Upper lobe of right lung (tissue), 1 donor: ENCODE measurements at regions not wholly inside any gene's neighbourhood (a gene's known extent, or its start where the extent isn't known, plus 50 kb on each side); places are given as distances from the start of the nearest gene placed in this dataset.

Experiments used
- ATAC-seq: fragments of 200-7000 bp; cut with Tn5 transposase; one replicate; pipeline ENCODE4 v1.9.1; 2020; ENCODE audit warnings: mild to moderate bottlenecking, moderate library complexity
- DNase-seq: peaks from one replicate; pipeline ENCODE4 v3.0.0-alpha.2; 2020
- H3K27ac ChIP-seq: fragments of 200-600 bp; one replicate; pipeline ENCODE4 v1.8.0; 2022
- H3K27me3 ChIP-seq: fragments of 200-600 bp; one replicate; pipeline ENCODE4 v1.8.0; 2022; ENCODE audit warnings: mild to moderate bottlenecking
- H3K36me3 ChIP-seq: fragments of 200-600 bp; one replicate; pipeline ENCODE4 v1.8.0; 2022
- H3K4me1 ChIP-seq: fragments of 200-600 bp; one replicate; pipeline ENCODE4 v1.8.0; 2022
- H3K4me3 ChIP-seq: fragments of 200-600 bp; one replicate; pipeline ENCODE4 v1.8.0; 2022; ENCODE audit warnings: mild to moderate bottlenecking
- H3K9me3 ChIP-seq: fragments of 200-600 bp; one replicate; pipeline ENCODE4 v1.8.0; 2022
- intact Hi-C: fragments of 100-400 bp; cut with DNase I; formaldehyde crosslinking; loops from one replicate; pipeline ENCODE4 v1.11.0; 2022
- TF ChIP-seq, protein P1 (sequence below): fragments of 200-600 bp; IDR thresholded peaks from one replicate; pipeline ENCODE4 v1.8.0; 2022; ENCODE audit warnings: antibody characterized with exemption
- donor health status: DM: no; HTN: yes; CAD: no; lungs with severe emphysema.

DNA sequence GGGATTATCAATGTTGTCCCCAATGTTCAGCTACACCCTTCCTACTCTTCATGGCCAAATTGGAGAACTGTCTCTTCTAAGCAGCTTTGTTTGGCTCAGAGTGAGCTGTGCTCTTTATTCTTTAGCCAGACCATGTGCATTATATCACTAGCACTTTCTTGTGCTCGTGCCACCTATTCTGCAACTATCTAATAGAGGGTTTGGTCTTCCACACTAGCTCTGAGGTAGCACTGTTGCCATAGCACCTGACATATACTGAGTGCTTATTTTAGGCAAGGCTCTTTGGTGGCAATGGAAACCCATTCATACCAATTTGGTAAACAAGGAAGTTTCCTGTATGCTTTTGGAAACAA, 394.3 kb upstream of the C2CD4B start:
- Histone ChIP-seq H3K27ac (no peak overlapping the region), H3K4me1 (peaks cover 9% of the 10 kb centered on the region), H3K36me3 (no peaks in the 10 kb centered on the region), H3K9me3 (no peaks in the 10 kb centered on the region), H3K27me3 (no peaks in the 10 kb centered on the region), H3K4me3 (no peak overlapping the region)
- intact Hi-C loops, result no loop called here
- DNase-seq, result no peak
- TF ChIP-seq, protein P1, sequence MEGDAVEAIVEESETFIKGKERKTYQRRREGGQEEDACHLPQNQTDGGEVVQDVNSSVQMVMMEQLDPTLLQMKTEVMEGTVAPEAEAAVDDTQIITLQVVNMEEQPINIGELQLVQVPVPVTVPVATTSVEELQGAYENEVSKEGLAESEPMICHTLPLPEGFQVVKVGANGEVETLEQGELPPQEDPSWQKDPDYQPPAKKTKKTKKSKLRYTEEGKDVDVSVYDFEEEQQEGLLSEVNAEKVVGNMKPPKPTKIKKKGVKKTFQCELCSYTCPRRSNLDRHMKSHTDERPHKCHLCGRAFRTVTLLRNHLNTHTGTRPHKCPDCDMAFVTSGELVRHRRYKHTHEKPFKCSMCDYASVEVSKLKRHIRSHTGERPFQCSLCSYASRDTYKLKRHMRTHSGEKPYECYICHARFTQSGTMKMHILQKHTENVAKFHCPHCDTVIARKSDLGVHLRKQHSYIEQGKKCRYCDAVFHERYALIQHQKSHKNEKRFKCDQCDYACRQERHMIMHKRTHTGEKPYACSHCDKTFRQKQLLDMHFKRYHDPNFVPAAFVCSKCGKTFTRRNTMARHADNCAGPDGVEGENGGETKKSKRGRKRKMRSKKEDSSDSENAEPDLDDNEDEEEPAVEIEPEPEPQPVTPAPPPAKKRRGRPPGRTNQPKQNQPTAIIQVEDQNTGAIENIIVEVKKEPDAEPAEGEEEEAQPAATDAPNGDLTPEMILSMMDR, result no peak
- ATAC-seq, result peak; percentile 29

DNA sequence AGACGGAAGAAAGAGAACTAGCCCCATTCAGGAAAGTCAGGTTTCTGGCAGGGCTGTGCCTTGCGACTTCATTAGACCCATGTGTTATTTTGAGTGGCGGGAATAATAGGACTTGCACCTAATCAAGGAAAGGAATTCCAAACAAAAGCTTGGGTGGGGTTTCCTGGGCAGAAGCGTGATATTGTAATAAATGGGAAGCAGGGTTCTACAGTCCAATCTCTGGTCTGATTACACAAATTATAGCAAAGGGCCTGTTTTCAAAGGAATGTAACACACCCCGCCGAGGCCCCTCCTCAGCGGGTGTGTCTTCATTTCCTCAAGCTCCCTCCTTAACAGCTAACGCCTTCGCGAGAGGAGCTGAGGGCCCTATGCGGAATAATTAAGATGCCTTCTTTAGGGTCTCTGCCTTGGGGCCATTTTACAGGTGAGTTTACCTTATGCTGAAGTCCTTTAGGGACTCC, 396.0 kb upstream of the C2CD4B start:
- TF ChIP-seq, protein P1, result no peak
- ATAC-seq (peak; percentile 65), DNase-seq (no peak)
- H3K27me3 ChIP-seq, result no peaks in the 10 kb centered on the region
- H3K36me3 ChIP-seq, result no peaks in the 10 kb centered on the region
- H3K27ac ChIP-seq, result no peak overlapping the region
- intact Hi-C loops, result loop anchor here (5.0 kb wide), 1 partner anchor 181 kb away; no protein-coding TSS in a partner anchor
- H3K4me3 ChIP-seq, result no peak overlapping the region
- peaks cover 9% of the 10 kb centered on the region for H3K4me1 ChIP-seq
- H3K9me3 ChIP-seq, result no peaks in the 10 kb centered on the region

DNA sequence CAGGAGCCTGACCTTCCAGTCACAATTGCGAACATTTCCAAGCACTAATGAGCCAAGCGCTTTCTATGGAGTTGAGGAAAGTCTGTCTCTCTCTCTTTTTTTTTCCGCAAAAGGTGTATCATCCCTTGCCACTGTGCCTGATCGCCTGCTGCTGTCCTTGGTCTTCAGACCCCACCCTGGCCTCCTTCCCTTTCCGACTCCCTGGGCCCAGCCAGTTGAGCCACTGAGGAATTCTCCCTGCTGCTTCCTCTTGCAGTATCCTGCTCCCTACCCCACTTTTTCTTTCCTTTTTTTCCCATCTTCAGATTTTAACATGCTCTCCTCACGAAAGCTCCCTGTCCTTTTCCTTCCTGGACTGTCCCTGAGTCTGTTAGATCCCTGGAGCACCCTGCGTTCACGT, 396.5 kb upstream of the C2CD4B start:
- Histone ChIP-seq H3K9me3 (no peaks in the 10 kb centered on the region), H3K4me3 (no peak overlapping the region), H3K27me3 (no peaks in the 10 kb centered on the region), H3K4me1 (peaks cover 9% of the 10 kb centered on the region), H3K27ac (no peak overlapping the region), H3K36me3 (no peaks in the 10 kb centered on the region)
- DNase-seq, result no peak
- TF ChIP-seq, protein P1, result no peak
- intact Hi-C loops, result loop anchor here (5.0 kb wide), 1 partner anchor 181 kb away; no protein-coding TSS in a partner anchor
- no peak for ATAC-seq

DNA sequence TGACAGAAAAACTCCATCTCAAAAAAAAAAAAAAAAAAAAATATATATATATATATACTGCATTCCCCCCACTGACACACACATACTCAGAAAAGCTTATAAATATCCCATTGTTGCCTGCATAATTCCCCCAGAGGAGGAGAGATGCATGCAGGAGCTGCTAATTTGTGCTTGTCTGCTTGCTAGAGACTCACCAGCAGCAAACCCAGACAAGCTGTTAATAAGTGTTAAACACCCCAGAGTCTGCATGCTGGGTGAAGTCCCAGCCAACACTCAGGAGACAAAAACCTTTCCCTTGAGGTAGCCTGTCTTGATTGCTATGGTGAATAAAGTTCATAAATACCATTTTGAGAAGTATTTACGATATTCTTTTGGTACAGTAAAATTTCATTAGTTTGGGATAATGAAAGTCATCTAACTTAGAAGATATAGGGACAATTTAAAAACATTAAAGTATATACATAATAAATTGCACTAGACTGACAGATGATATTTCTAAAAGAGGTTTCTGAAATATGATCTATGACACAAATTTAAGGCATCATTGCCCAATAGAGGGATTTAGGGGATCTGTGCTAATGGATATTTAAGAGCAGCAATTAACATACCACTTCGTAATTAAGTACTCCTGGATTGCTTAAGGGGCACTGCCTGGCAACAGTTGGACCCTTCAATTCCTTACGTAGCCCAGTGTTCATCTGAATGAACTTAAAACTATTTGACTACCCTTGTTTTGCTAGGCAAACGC, 400.0 kb upstream of the C2CD4B start:
- Histone ChIP-seq H3K27me3 (no peaks in the 10 kb centered on the region), H3K27ac (no peak overlapping the region), H3K9me3 (no peaks in the 10 kb centered on the region), H3K4me3 (no peak overlapping the region), H3K36me3 (no peaks in the 10 kb centered on the region), H3K4me1 (peaks cover 18% of the 10 kb centered on the region)
- TF ChIP-seq, protein P1, result no peak
- intact Hi-C loops, result loop anchor here (5.0 kb wide), 1 partner anchor 177 kb away; no protein-coding TSS in a partner anchor
- DNase-seq, result no peak
- ATAC-seq, result no peak

- Histone ChIP-seq H3K9me3 (no peaks in the 10 kb centered on the region), H3K36me3 (no peaks in the 10 kb centered on the region), H3K4me1 (peaks cover 22% of the 10 kb centered on the region), H3K27me3 (no peaks in the 10 kb centered on the region), H3K27ac (no peak overlapping the region), H3K4me3 (no peak overlapping the region)
- intact Hi-C loops, result no loop called here
- DNase-seq, result no peak
- no peak for ATAC-seq
- TF ChIP-seq, protein P1, result no peak
Observed at GRCh38 chr15:62565634-62566026, 400.5 kb upstream of the C2CD4B start.
